ENCODE measurements at regions not wholly inside any gene's neighbourhood (a gene's known extent, or its start where the extent isn't known, plus 50 kb on each side); places are given as distances from the start of the nearest gene placed in this dataset.
"Not testable (repeated sequence)": the region's sequence is repeated elsewhere in the genome, so short reads cannot be mapped to it uniquely, and the experiment has no call there.

DNA sequence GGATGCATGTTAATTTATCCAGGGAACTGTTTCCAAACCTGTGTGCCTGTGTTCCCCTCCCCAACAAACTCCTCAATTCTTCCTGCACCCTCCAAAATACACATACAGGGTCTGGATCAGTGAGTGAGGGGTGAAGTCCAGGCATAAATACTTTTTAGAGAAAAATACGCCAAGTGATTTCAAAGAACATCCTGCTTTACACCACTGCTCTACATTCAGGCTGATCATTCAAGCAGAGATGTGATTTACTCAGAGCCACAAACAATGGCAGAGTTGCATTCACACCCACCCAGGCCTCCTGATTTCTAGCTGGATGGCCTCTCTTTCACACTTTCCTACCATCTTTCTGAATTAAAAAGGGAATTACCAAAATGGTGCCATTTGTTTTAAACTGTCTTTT is 289.5 kb upstream of the SLC14A2 start:
- H3K27ac ChIP-seq (ENCODE audit: low read depth, low read length), result no peak overlapping the region
- WGBS, 3 donors, result 89 to 97% (median 96%) methylated on average over 1 of the region's 1 CpG

- H3K27ac ChIP-seq (ENCODE audit: low read depth, low read length), result no peak overlapping the region
- WGBS, 3 donors, result 76 to 89% (median 85%) methylated on average over 2 of the region's 2 CpGs
Measured at GRCh38 chr18:45326505-45326904, 288.8 kb upstream of the SLC14A2 start.

DNA sequence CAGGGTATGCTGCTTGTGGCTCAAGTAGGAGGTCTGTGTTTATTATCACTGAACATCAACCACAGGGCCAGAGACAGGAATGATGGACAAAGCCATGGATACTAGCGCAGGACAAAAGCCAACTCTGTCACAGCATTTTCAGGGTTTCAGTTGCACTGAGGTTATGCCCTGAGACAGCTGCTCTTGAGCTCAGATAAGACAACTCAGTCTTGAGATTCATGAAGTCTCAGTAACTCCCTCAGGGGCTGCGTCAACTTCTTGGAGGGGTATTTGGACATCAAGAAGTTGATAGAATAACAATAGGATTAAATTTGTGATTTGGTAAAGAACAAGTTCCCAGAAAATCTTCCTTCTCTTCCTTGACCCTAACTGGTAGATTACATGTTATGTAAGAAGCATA is 287.0 kb upstream of the SLC14A2 start:
- 78 to 87% (median 78%) methylated on average over 2 of the region's 2 CpGs for WGBS, 3 donors
- H3K27ac ChIP-seq (ENCODE audit: low read depth, low read length), result no peak overlapping the region

- no peak overlapping the region for H3K27ac ChIP-seq (ENCODE audit: low read depth, low read length)
- WGBS, 3 donors, result 52 to 77% (median 54%) methylated on average over 6 of the region's 6 CpGs
Measured at GRCh38 chr18:45328811-45329210, 286.5 kb upstream of the SLC14A2 start.

DNA sequence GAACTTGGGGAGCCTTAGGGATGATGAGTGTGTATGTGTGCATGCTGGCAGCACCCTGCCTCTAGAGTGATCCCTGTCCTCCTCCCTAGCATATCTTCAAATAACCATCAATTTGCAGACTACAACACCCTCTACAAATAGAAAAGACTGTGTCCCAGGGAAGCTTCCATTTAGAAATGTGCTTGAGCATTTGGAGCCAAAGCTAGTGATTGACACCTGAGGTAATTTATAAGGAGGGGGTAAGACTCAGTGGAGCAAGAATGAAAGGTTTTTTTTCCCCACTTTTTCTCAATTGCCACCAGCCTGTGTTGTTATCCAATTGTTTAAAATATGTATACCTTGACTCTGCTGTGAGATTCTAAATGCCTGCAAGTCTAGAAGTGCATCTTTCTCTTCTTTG is 286.0 kb upstream of the SLC14A2 start:
- no peak overlapping the region for H3K27ac ChIP-seq (ENCODE audit: low read depth, low read length)

- WGBS, 3 donors, result 55 to 89% (median 57%) methylated on average over 2 of the region's 2 CpGs
- no peak overlapping the region for H3K27ac ChIP-seq (ENCODE audit: low read depth, low read length)
Measured at GRCh38 chr18:45330170-45330594, 285.1 kb upstream of the SLC14A2 start.

DNA sequence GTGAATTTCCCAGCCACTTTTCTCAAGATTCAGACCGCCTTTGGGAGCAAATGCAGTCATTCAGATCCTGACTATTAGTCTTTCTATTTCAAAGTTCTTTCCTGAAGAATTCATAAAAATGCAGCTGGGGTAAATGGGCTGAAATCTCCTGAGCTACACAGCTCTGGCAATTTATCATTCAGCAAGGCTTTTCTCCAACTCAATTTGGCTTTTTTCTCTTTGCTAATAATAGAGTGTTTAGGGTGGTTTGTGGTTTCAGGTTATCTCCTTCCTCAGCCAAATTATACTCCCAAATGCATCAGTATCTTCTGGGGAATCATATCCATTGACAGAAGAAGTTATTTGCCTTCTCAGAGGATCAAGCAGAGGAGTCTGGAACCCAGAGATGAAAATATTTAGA is 282.4 kb upstream of the SLC14A2 start:
- no peak overlapping the region for H3K27ac ChIP-seq (ENCODE audit: low read depth, low read length)
- WGBS, 3 donors, result 65 to 90% (median 85%) methylated on average over 1 of the region's 1 CpG

DNA sequence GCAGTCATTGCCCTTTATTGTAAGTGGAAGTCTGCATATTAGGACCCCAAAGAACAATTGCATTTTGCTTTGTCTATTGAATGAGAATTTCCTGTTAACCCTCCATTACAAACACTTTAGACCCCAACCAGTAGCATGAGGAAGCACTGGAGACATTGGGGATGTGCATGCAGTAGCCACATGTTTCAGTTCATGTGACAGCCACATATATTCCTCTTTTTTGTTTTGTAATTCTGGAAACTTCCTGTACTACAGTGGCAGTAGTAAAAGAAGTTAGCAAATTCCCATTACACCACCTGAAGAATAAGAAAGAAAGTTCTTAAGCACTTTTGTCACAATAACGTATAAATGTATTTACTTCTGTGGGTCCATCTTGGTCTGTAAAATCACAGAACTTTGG is 281.1 kb upstream of the SLC14A2 start:
- WGBS, 3 donors, result 49 to 94% (median 53%) methylated on average over 1 of the region's 1 CpG
- H3K27ac ChIP-seq (ENCODE audit: low read depth, low read length), result no peak overlapping the region

DNA sequence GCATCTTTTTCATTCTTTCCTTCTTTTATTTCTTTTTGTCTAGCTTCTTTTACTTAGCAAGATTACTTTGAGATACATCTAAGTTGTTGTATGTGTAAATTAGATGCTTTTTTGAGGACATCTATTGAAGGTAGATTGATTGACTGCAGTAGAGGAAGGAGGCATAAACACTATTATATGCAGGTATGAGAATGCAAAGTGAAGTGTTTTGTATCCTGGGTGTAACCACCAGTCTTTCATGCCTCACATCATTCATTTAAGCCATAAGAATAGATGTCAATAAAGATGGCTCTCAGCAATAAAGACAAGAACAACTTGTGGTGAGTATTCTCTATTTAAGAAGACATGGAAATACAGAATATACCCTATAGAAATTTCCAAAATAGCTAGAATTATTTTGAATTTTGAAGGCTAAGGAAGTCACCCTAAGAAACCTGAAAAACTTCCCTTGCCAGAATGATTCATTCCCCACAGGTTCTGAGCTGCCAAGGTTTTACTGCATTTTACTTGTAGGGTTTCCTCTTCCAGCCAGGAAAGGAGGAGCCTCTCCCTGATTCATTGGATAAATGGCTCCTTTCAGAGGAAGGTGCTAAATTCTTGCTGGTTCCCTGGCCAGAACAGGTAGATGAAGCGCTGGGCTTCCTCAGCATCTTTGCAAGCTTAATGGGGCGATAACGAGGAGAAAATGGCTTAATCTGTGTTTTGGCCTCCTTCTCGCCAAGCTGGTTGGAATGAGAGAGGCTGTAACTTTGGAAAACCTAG is 279.8 kb upstream of the SLC14A2 start:
- 81 to 89% (median 85%) methylated on average over 4 of the region's 4 CpGs for WGBS, 3 donors
- no peak overlapping the region for H3K27ac ChIP-seq (ENCODE audit: low read depth, low read length)

DNA sequence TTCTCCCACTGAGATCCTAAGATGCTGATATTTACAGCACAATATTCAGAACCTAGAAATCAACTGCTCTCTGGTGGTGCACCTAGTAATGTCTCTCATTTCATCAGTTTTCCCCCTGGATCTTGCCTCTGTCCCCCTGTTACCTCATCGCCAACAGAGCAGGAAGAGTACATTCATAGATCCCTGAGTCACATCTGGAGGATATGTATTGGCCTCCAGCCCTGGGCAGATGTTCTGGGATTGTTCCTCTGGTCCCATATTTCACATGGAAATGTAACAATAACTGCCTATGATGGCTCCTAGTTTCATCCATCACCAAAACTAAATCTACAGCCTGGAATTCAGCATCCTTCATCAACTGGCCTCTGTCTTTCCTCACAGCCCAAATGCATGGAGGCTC is 278.8 kb upstream of the SLC14A2 start:
- H3K27ac ChIP-seq (ENCODE audit: low read depth, low read length), result no peak overlapping the region
- 73 to 89% (median 81%) methylated on average over 1 of the region's 1 CpG for WGBS, 3 donors

GRCh38 chr18:45337477-45337876 is 277.8 kb upstream of the SLC14A2 start:
- 76 to 85% (median 81%) methylated on average over 1 of the region's 1 CpG for WGBS, 3 donors
- H3K27ac ChIP-seq (ENCODE audit: low read depth, low read length), result no peak overlapping the region

- 68 to 88% (median 72%) methylated on average over 4 of the region's 4 CpGs for WGBS, 3 donors
- no peak overlapping the region for H3K27ac ChIP-seq (ENCODE audit: low read depth, low read length)
Measured at GRCh38 chr18:45339810-45340550, 275.3 kb upstream of the SLC14A2 start.

DNA sequence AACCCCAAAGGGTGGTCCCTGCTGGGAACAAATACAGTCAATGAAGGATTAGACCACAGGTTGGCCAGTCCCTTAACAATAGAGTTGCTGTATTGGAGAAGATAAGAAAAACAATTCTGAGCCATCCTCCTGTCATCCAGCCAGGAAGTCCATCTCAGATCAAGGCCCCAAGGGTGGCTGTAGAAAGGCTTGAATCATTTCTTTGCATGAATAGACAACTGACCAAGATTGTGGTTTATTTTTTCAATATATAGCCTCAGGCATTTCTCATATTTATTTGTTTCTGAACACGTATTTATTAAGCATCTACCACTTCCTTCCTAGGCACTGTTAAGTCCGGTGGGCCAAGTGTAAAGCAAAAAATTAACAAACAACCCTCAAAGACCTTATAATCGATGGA is 274.4 kb upstream of the SLC14A2 start:
- WGBS, 3 donors, result 69 to 86% (median 74%) methylated on average over 3 of the region's 3 CpGs
- H3K27ac ChIP-seq (ENCODE audit: low read depth, low read length), result no peak overlapping the region

DNA sequence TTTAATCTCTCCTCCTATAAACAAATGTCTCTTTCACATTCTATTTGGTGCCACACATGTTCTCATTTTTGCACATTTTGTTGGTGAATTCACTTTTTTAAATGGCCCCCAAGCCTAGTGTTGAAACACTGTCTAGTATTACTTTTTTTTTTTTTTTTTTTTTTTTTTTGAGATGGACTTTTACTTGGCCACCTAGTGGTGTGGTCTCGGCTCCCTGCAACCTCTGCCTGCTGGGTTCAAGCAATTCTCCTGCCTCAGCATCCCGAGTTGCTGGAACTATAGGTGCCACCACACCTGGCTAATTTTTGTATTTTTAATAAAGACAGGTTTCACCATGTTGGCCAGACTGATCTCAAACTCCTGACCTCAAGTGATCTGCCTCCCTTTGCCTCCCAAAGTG is 273.8 kb upstream of the SLC14A2 start:
- no peak overlapping the region for H3K27ac ChIP-seq (ENCODE audit: low read depth, low read length)
- WGBS, 3 donors, result 65 to 85% (median 83%) methylated on average over 2 of the region's 2 CpGs

GRCh38 chr18:45342166-45342565 is 273.1 kb upstream of the SLC14A2 start:
- no peak overlapping the region for H3K27ac ChIP-seq (ENCODE audit: low read depth, low read length)
- 54 to 81% (median 59%) methylated on average over 3 of the region's 3 CpGs for WGBS, 3 donors

DNA sequence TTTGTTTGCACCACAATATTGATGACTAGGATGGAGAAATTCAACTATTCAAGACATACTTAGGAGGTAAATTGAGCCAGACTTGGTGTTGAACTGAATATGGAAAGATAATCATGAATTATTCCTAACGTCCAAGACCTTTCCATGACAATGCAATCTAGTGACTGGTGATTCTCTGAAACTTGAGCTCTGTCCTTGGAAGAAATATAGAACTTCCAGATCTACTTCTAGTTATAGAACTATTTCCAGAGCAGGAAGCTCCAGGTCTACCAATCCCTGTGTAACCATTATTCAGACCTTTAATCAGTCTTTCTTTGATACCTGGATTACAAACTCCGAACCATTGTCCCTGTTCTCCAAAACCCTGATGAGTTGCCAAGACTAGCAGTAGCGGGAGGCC is 272.6 kb upstream of the SLC14A2 start:
- whole genome bisulfite sequencing, 3 donors, result 89 to 93% (median 92%) methylated on average over 3 of the region's 3 CpGs
- no peak overlapping the region for H3K27ac ChIP-seq (ENCODE audit: low read depth, low read length)

GRCh38 chr18:45343365-45343764 is 271.9 kb upstream of the SLC14A2 start:
- 84 to 92% (median 85%) methylated on average over 5 of the region's 5 CpGs for WGBS, 3 donors
- no peak overlapping the region for H3K27ac ChIP-seq (ENCODE audit: low read depth, low read length)

GRCh38 chr18:45344680-45345079 is 270.6 kb upstream of the SLC14A2 start:
- 89 to 91% (median 90%) methylated on average over 6 of the region's 6 CpGs for WGBS, 3 donors
- H3K27ac ChIP-seq (ENCODE audit: low read depth, low read length), result not testable (repeated sequence)

GRCh38 chr18:45349019-45349418 is 266.3 kb upstream of the SLC14A2 start:
- 70 to 85% (median 73%) methylated on average over 4 of the region's 4 CpGs for WGBS, 3 donors
- H3K27ac ChIP-seq (ENCODE audit: low read depth, low read length), result no peak overlapping the region

GRCh38 chr18:45349467-45349866 is 265.8 kb upstream of the SLC14A2 start:
- WGBS, 3 donors, result 70 to 94% (median 71%) methylated on average over 2 of the region's 2 CpGs
- no peak overlapping the region for H3K27ac ChIP-seq (ENCODE audit: low read depth, low read length)
